ENCODE measurements at regions not wholly inside any gene's neighbourhood (a gene's known extent, or its start where the extent isn't known, plus 50 kb on each side); places are given as distances from the start of the nearest gene placed in this dataset.

DNA sequence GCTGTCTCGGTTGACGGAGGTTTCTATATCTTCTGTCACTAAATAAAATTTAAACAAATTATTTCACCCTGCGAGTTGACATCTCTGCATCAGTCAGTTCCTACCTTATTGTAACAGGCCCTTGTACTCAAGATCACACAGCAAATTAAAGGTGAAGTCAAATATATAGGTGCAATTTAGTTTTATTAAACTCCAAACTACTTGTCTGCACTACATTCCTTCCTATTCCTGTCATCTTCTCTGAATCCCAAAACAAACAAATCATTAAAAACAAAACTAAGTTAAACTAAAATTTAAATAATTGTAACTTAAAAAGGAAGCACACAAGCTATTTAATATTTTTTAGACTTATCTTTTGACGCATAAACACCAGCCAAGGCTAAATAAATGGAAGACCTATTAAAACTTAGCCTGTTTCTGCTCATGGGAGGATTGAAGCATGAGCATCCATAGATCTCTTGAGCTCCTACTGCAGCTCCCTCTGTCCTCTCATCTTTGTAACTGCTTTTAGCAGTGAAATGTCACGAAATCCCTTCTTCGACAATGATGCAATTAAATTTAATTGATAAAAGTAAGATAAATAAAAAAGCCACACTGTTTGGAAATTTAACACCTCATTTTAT is 1152.3 kb upstream of the GJE1 start:
- Mint-ChIP-seq H3K4me1 (ENCODE audit: low read depth) (no peaks in the 10 kb centered on the region), H3K9me3 (peaks cover 24% of the 10 kb centered on the region), H3K4me3 (no peak overlapping the region), H3K27me3 (no peaks in the 10 kb centered on the region), H3K36me3 (ENCODE audit: low read depth) (no peaks in the 10 kb centered on the region), H3K27ac (no peak overlapping the region)
- intact Hi-C loops (cut with micrococcal nuclease), result no loop called here

DNA sequence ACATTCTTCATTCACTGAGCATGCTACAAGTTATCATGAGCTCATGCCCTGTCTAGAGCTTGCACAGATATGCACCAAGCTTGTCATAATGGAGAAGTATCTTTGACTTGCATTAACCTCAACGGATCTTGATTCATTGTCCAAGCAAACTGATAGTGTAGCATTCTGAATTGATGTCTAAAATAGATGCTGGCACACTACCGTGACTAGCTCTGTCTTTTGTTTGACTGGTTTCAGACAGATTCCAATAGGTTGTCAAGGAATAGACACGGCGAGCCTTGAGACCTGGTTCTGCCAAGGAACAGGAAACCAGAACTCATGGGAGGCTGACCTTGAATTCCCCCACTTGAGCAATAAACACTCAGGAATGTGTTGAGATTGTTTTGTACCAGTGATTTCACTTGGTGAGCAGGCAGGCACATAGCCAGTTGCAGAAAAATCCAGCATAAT is 1153.1 kb upstream of the GJE1 start:
- no peaks in the 10 kb centered on the region for H3K36me3 Mint-ChIP-seq (ENCODE audit: low read depth)
- no peaks in the 10 kb centered on the region for H3K4me1 Mint-ChIP-seq (ENCODE audit: low read depth)
- no peak overlapping the region for H3K4me3 Mint-ChIP-seq
- no peaks in the 10 kb centered on the region for H3K27me3 Mint-ChIP-seq
- H3K27ac Mint-ChIP-seq, result no peak overlapping the region
- H3K9me3 Mint-ChIP-seq, result peaks cover 24% of the 10 kb centered on the region
- intact Hi-C loops (cut with micrococcal nuclease), result no loop called here

GRCh38 chr6:140977403-140977802 is 1155.3 kb upstream of the GJE1 start:
- no peak overlapping the region for H3K4me3 Mint-ChIP-seq
- H3K27ac Mint-ChIP-seq, result no peak overlapping the region
- no peaks in the 10 kb centered on the region for H3K4me1 Mint-ChIP-seq (ENCODE audit: low read depth)
- no peaks in the 10 kb centered on the region for H3K27me3 Mint-ChIP-seq
- peaks cover 33% of the 10 kb centered on the region for H3K9me3 Mint-ChIP-seq
- intact Hi-C loops (cut with micrococcal nuclease), result no loop called here
- H3K36me3 Mint-ChIP-seq (ENCODE audit: low read depth), result no peaks in the 10 kb centered on the region

- Mint-ChIP-seq H3K27ac (no peak overlapping the region), H3K27me3 (no peaks in the 10 kb centered on the region), H3K4me1 (ENCODE audit: low read depth) (no peaks in the 10 kb centered on the region), H3K9me3 (peaks cover 39% of the 10 kb centered on the region), H3K4me3 (no peak overlapping the region), H3K36me3 (ENCODE audit: low read depth) (no peaks in the 10 kb centered on the region)
- intact Hi-C loops (cut with micrococcal nuclease), result no loop called here
Measured at GRCh38 chr6:140976806-140977205, 1155.9 kb upstream of the GJE1 start.

GRCh38 chr6:140970485-140970884 is 1162.2 kb upstream of the GJE1 start:
- no peaks in the 10 kb centered on the region for H3K27me3 Mint-ChIP-seq
- peaks cover 26% of the 10 kb centered on the region for H3K9me3 Mint-ChIP-seq
- H3K27ac Mint-ChIP-seq, result no peak overlapping the region
- intact Hi-C loops (cut with micrococcal nuclease), result no loop called here
- H3K4me3 Mint-ChIP-seq, result no peak overlapping the region
- no peaks in the 10 kb centered on the region for H3K4me1 Mint-ChIP-seq (ENCODE audit: low read depth)
- no peaks in the 10 kb centered on the region for H3K36me3 Mint-ChIP-seq (ENCODE audit: low read depth)

- Mint-ChIP-seq H3K27ac (no peak overlapping the region), H3K9me3 (peaks cover 23% of the 10 kb centered on the region), H3K4me3 (no peak overlapping the region), H3K36me3 (ENCODE audit: low read depth) (no peaks in the 10 kb centered on the region), H3K27me3 (no peaks in the 10 kb centered on the region), H3K4me1 (ENCODE audit: low read depth) (no peaks in the 10 kb centered on the region)
- intact Hi-C loops (cut with micrococcal nuclease), result no loop called here
Measured at GRCh38 chr6:140968062-140968461, 1164.7 kb upstream of the GJE1 start.

DNA sequence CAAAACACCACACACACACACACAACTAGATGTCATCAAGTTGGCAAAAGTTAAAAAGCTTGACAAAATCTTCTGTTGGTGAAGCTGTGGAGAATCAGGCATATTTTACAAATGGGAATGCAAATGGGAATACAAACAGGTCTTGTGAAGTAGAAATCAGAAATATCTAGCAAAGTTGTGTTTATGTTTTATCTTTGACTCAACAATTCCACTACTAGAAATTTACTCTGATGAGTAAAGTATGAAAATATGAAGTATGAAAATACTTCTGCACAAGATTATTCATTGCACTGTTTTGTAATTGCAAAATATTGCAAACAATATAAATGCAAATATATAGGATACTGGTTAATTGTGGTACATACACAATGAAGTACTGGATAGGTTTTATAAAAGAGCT is 1166.0 kb upstream of the GJE1 start:
- intact Hi-C loops (cut with micrococcal nuclease), result no loop called here
- Mint-ChIP-seq H3K9me3 (peaks cover 9% of the 10 kb centered on the region), H3K27ac (no peak overlapping the region)

GRCh38 chr6:140960566-140960965 is 1172.2 kb upstream of the GJE1 start:
- Mint-ChIP-seq H3K36me3 (ENCODE audit: low read depth) (no peaks in the 10 kb centered on the region), H3K4me1 (ENCODE audit: low read depth) (no peaks in the 10 kb centered on the region), H3K9me3 (no peaks in the 10 kb centered on the region), H3K27ac (no peak overlapping the region), H3K27me3 (no peaks in the 10 kb centered on the region), H3K4me3 (no peak overlapping the region)
- intact Hi-C loops (cut with micrococcal nuclease), result no loop called here

More for the DNA sequence above, 1166.0 kb upstream of the GJE1 start:
- Mint-ChIP-seq H3K27me3 (no peaks in the 10 kb centered on the region), H3K4me3 (no peak overlapping the region), H3K36me3 (ENCODE audit: low read depth) (no peaks in the 10 kb centered on the region), H3K4me1 (ENCODE audit: low read depth) (no peaks in the 10 kb centered on the region)

GRCh38 chr6:140957386-140957785 is 1175.3 kb upstream of the GJE1 start:
- no peak overlapping the region for H3K4me3 Mint-ChIP-seq
- no peaks in the 10 kb centered on the region for H3K27me3 Mint-ChIP-seq
- H3K9me3 Mint-ChIP-seq, result peaks cover 9% of the 10 kb centered on the region
- no peaks in the 10 kb centered on the region for H3K36me3 Mint-ChIP-seq (ENCODE audit: low read depth)
- H3K4me1 Mint-ChIP-seq (ENCODE audit: low read depth), result no peaks in the 10 kb centered on the region
- no peak overlapping the region for H3K27ac Mint-ChIP-seq
- intact Hi-C loops (cut with micrococcal nuclease), result no loop called here

DNA sequence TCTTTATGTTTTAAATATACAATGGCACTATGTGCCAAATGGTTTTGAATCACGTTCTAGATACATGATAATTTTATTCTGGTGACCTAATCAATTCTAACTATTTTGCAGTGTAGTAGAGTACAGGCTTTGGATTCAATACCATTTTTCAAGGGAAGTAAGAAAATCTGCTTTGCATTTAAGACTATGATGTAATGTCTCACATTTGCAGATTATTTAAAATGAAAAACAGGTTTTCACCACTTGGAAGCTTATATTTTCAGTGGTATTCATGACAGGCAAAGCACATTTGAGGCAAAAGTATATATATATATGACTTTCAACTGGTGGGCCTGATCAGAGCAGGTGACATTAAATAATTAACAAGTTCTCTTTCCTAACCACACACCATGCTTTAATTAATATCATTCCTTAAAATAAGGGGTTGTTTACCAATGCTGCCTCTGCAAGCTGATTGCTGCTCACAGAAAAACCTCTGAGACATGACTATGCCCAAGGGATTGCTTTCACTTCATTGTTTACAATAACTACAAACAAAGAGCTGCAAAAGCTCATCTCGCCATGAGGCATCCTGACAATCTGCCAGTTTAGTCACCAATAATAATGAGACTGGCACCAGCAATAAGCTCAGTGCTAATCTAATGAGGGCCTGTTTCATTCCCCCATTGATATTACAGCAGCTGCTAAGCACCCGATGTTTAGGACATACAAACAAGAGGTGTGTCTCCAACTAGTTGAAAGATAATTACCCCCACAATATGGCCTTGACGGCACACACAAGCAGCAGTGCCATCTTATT is 1176.0 kb upstream of the GJE1 start:
- Mint-ChIP-seq H3K9me3 (peaks cover 9% of the 10 kb centered on the region), H3K36me3 (ENCODE audit: low read depth) (no peaks in the 10 kb centered on the region), H3K4me3 (no peak overlapping the region), H3K4me1 (ENCODE audit: low read depth) (no peaks in the 10 kb centered on the region), H3K27me3 (no peaks in the 10 kb centered on the region), H3K27ac (no peak overlapping the region)
- intact Hi-C loops (cut with micrococcal nuclease), result no loop called here

- no peak overlapping the region for H3K27ac Mint-ChIP-seq
- H3K36me3 Mint-ChIP-seq (ENCODE audit: low read depth), result no peaks in the 10 kb centered on the region
- intact Hi-C loops (cut with micrococcal nuclease), result no loop called here
- H3K4me3 Mint-ChIP-seq, result no peak overlapping the region
- H3K4me1 Mint-ChIP-seq (ENCODE audit: low read depth), result no peaks in the 10 kb centered on the region
- H3K9me3 Mint-ChIP-seq, result peaks cover 17% of the 10 kb centered on the region
- H3K27me3 Mint-ChIP-seq, result no peaks in the 10 kb centered on the region
Measured at GRCh38 chr6:140940251-140940925, 1192.3 kb upstream of the GJE1 start.

DNA sequence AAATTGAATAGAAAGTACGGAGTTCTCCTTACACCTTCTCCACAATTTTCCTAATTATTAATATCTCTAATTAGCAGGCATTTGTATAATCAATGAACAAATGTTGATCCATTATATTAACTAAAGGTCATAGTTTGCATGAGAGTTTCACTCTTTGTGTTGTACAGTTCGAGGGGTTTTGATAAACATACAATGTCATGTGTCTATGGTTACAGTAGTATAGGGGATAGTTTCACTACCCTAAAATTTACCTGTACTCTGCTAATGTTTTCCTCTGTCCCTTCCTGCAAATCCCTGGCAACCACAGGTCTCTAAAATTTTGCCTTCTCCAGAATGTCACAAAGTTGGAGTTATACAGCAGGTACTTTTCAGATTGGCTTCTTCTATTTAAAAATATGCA is 1199.8 kb upstream of the GJE1 start:
- H3K4me3 Mint-ChIP-seq, result no peak overlapping the region

GRCh38 chr6:140931581-140931980 is 1201.1 kb upstream of the GJE1 start:
- Mint-ChIP-seq H3K27ac (no peak overlapping the region), H3K4me1 (ENCODE audit: low read depth) (no peaks in the 10 kb centered on the region), H3K36me3 (ENCODE audit: low read depth) (no peaks in the 10 kb centered on the region), H3K9me3 (peaks cover 10% of the 10 kb centered on the region), H3K27me3 (no peaks in the 10 kb centered on the region), H3K4me3 (no peak overlapping the region)
- intact Hi-C loops (cut with micrococcal nuclease), result no loop called here

More for the DNA sequence above, 1199.8 kb upstream of the GJE1 start:
- Mint-ChIP-seq H3K4me1 (ENCODE audit: low read depth) (no peaks in the 10 kb centered on the region), H3K27me3 (no peaks in the 10 kb centered on the region), H3K9me3 (peaks cover 8% of the 10 kb centered on the region), H3K27ac (no peak overlapping the region), H3K36me3 (ENCODE audit: low read depth) (no peaks in the 10 kb centered on the region)
- intact Hi-C loops (cut with micrococcal nuclease), result no loop called here

GRCh38 chr6:140929121-140929520 is 1203.6 kb upstream of the GJE1 start:
- H3K4me3 Mint-ChIP-seq, result no peak overlapping the region
- H3K36me3 Mint-ChIP-seq (ENCODE audit: low read depth), result no peaks in the 10 kb centered on the region

More at GRCh38 chr6:140929121-140929520, 1203.6 kb upstream of the GJE1 start:
- Mint-ChIP-seq H3K27ac (no peak overlapping the region), H3K4me1 (ENCODE audit: low read depth) (no peaks in the 10 kb centered on the region), H3K27me3 (no peaks in the 10 kb centered on the region), H3K9me3 (peaks cover 10% of the 10 kb centered on the region)
- intact Hi-C loops (cut with micrococcal nuclease), result loop anchor here (10.0 kb wide), 1 partner anchor 1044 kb away; no protein-coding TSS in a partner anchor

Measured in dendritic cell treated with granulocyte-macrophage colony-stimulating factor and Interleukin-4, amounts not matched to agents 40 ng/mL and 50 ng/mL, for 4 days (primary cell).